ENCODE measurements at regions not wholly inside any gene's neighbourhood (a gene's known extent, or its start where the extent isn't known, plus 50 kb on each side); places are given as distances from the start of the nearest gene placed in this dataset.

DNA sequence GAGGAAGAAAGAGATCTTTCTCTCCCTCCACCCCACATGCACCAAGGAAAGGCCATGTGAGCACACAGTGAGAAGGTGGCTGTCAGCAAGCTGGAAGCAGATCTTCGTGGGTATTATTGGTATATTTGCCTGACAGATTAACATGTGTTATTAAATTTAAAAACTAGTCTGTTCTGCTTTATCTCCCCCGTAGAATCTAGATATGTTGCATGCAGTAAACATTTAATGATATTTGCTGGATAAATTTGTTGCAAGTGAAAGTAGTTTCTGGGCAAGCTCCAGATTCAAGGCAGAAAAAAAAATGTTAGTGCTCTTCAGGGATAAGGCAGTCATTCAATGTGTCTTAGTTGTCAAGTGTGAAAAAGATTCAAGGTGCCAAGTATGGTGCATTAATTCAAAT lies 215.0 kb upstream of the TAS2R1 start:
- H4K20me1 ChIP-seq (ENCODE audit: insufficient read depth): no peaks in the 10 kb centered on the region
- no peak overlapping the region for H3K27ac ChIP-seq (ENCODE audit: low read depth, low read length)
- no peaks in the 10 kb centered on the region for H3K79me2 ChIP-seq (ENCODE audit: insufficient read depth, low read length)
- H3K27me3 ChIP-seq (ENCODE audit: insufficient read depth, low read length): no peaks in the 10 kb centered on the region
- no peak for TF ChIP-seq EGR1 (IDR thresholded peaks at IDR 0.05; ENCODE audit: low read depth)
- TF ChIP-seq, protein P1, sequence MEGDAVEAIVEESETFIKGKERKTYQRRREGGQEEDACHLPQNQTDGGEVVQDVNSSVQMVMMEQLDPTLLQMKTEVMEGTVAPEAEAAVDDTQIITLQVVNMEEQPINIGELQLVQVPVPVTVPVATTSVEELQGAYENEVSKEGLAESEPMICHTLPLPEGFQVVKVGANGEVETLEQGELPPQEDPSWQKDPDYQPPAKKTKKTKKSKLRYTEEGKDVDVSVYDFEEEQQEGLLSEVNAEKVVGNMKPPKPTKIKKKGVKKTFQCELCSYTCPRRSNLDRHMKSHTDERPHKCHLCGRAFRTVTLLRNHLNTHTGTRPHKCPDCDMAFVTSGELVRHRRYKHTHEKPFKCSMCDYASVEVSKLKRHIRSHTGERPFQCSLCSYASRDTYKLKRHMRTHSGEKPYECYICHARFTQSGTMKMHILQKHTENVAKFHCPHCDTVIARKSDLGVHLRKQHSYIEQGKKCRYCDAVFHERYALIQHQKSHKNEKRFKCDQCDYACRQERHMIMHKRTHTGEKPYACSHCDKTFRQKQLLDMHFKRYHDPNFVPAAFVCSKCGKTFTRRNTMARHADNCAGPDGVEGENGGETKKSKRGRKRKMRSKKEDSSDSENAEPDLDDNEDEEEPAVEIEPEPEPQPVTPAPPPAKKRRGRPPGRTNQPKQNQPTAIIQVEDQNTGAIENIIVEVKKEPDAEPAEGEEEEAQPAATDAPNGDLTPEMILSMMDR (IDR thresholded peaks at IDR 0.05 in 2 of 3, conservative IDR thresholded peaks at IDR 0.05 in 1 of 3; ENCODE audit: borderline replicate concordance in 1 of 3, insufficient read depth in 1 of 3, low read depth in 2 of 3, low read length in 2 of 3): no peak
- TF ChIP-seq ELF1 (IDR thresholded peaks at IDR 0.05; ENCODE audit: borderline replicate concordance, low read depth): no peak
- TF ChIP-seq TCF7L2 (IDR thresholded peaks at IDR 0.05; ENCODE audit: borderline replicate concordance, extremely low read depth, insufficient read depth, insufficient read length): no peak
- TF ChIP-seq POLR2AphosphoS5 (IDR thresholded peaks at IDR 0.05; ENCODE audit: low read depth, low read length): no peak
- TF ChIP-seq, protein P2, sequence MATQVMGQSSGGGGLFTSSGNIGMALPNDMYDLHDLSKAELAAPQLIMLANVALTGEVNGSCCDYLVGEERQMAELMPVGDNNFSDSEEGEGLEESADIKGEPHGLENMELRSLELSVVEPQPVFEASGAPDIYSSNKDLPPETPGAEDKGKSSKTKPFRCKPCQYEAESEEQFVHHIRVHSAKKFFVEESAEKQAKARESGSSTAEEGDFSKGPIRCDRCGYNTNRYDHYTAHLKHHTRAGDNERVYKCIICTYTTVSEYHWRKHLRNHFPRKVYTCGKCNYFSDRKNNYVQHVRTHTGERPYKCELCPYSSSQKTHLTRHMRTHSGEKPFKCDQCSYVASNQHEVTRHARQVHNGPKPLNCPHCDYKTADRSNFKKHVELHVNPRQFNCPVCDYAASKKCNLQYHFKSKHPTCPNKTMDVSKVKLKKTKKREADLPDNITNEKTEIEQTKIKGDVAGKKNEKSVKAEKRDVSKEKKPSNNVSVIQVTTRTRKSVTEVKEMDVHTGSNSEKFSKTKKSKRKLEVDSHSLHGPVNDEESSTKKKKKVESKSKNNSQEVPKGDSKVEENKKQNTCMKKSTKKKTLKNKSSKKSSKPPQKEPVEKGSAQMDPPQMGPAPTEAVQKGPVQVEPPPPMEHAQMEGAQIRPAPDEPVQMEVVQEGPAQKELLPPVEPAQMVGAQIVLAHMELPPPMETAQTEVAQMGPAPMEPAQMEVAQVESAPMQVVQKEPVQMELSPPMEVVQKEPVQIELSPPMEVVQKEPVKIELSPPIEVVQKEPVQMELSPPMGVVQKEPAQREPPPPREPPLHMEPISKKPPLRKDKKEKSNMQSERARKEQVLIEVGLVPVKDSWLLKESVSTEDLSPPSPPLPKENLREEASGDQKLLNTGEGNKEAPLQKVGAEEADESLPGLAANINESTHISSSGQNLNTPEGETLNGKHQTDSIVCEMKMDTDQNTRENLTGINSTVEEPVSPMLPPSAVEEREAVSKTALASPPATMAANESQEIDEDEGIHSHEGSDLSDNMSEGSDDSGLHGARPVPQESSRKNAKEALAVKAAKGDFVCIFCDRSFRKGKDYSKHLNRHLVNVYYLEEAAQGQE (IDR thresholded peaks at IDR 0.05; ENCODE audit: low read depth): no peak
- no peak for TF ChIP-seq EZH2phosphoT487 (IDR thresholded peaks at IDR 0.05; ENCODE audit: borderline replicate concordance)
- TF ChIP-seq CEBPB (IDR thresholded peaks at IDR 0.05; ENCODE audit: low read depth): no peak
- TF ChIP-seq RAD21 (IDR thresholded peaks at IDR 0.05; ENCODE audit: low read depth): no peak
- H3K9me2 ChIP-seq (ENCODE audit: insufficient read depth): no peaks in the 10 kb centered on the region
- no peaks in the 10 kb centered on the region for H3K36me3 ChIP-seq (ENCODE audit: control insufficient read depth in 1 of 2, insufficient read depth in 2 of 2, low read length in 2 of 2)
- DNase-seq (ENCODE audit: low read depth, low spot score) (no peak), ATAC-seq (no peak)
- intact Hi-C loops (cut with micrococcal nuclease): no loop called here
- H3K4me2 ChIP-seq (ENCODE audit: low read length): no peak overlapping the region
- ChIA-PET CTCF (no interaction called here), RAD21 (ENCODE audit: low non-redundant PET in 1 of 2, low total read pairs in 2 of 2, uncharacterized antibody in 2 of 2, unreplicated experiment in 2 of 2) (no interaction called here), POLR2A (no interaction called here)
- no peak overlapping the region for H3K4me3 ChIP-seq (replicated peaks in 1 of 2; ENCODE audit: low read depth in 1 of 2, low read length in 2 of 2)
- no peak overlapping the region for H2AFZ ChIP-seq (ENCODE audit: low read depth, low read length, poor library complexity, severe bottlenecking)
- peaks cover 0 to 2% of the 10 kb centered on the region in 2 experiments; a peak in 1 of 4 replicates for H3K9me3 ChIP-seq (ENCODE audit: control insufficient read depth in 1 of 2, insufficient read depth in 1 of 2, low read depth in 1 of 2, low read length in 2 of 2)
- H3K9ac ChIP-seq (ENCODE audit: low read length): no peak overlapping the region
- H3K4me1 ChIP-seq (ENCODE audit: control insufficient read depth in 1 of 2, insufficient read depth in 2 of 2, low read length in 2 of 2): no peaks in the 10 kb centered on the region
- BruUV-seq (replicated peaks): no TSS peak
